ENCODE measurements at regions not wholly inside any gene's neighbourhood (a gene's known extent, or its start where the extent isn't known, plus 50 kb on each side); places are given as distances from the start of the nearest gene placed in this dataset.
"Not testable (repeated sequence)": the region's sequence is repeated elsewhere in the genome, so short reads cannot be mapped to it uniquely, and the experiment has no call there.

DNA sequence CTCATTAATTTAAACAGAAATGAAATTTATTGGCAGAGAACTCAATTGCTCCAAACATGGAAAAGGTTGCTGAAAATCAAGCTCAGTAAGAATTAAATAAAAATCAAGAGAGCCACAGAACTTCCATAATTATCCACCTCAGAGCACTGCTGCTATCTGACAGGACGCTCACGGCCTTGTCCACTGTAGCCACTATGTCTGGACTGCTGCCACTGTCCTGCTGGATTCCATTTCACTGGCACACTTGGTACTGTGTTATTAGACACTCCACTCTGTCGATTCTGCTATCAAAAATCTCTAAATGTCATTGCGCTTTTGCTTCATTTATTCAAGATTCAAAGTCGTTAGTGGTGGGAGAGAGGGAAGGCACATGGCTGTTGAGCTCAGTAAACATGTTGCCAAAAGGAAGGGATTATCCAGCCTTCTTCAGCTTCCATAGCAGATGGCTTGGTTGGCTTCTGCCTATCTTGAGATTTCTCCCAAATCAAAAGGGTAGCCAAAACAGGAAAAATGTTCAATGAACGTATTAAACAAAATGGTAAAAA is 815.0 kb downstream of the CDH18 start:
- DNase-seq: no peak

DNA sequence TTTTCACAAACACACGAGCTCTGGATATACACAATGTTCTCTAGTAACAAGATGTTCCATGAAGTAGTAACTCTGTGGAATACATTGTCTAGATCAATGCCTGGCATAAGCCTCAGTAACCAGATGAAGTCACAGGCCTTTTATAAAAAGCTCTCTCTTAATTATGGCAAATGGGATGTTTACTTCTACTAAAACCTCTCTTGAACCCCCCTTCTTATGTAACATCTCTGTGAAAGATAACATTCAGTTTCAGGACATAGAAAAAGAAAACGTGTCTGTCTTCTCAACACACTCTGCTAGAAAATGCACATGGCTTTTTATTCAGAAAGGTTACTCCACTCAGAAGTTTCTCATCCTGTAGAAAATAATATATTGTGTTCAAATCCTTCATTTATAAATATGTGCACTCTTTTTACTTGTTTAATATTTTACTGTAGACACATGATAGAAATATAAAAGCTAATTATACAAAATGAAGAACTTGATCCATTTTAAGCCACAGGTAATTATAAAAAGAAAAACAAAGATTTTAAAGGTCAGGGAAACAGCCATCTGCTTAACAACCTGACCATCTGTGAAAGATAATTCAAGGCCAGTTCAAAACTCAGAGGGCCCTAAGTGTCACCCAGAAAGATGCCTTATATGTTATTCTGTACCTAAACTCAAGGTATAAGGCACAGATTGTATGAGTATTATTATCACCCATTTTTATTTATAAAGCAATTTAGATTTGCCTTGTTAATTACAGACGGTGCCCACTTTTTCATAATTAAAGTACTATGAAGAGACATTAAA is 812.0 kb downstream of the CDH18 start:
- no peak for DNase-seq

DNA sequence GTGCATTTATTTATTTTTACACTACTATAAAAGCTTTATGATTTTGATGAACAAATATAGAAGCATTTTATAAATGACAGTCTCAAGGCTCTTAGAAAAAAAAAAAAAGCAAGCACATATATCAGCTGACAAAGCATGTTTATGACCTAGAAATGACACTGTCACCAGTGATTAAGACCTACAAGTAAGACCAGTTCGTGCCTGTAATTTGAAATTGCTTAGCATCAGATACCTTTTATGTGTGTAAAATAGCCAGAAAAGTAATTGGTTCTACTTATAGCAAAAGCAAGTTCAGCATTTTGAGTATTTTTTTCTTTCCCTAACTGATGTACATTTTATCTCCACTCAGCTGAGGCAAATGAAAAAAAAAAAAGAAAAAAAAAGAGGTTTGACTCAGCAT is 808.4 kb downstream of the CDH18 start:
- no peak for DNase-seq

DNA sequence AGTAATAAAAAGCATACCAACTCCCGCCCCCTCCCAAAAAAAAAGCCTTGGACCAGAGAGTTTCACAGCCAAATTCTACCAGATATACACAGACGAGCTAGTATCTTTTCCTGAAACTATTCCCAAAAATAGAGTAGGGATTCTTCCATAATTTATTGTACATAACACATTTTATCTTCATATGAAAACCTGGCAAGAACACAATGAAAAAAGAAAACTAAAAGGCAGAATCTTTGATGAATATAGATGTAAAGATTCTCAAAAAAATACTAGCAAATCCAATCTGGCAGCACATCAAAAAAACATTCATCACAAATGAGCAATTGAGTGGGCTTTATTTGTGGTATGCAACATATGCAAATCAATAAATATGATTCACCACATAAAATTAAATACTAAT is 798.8 kb downstream of the CDH18 start:
- DNase-seq: no peak

DNA sequence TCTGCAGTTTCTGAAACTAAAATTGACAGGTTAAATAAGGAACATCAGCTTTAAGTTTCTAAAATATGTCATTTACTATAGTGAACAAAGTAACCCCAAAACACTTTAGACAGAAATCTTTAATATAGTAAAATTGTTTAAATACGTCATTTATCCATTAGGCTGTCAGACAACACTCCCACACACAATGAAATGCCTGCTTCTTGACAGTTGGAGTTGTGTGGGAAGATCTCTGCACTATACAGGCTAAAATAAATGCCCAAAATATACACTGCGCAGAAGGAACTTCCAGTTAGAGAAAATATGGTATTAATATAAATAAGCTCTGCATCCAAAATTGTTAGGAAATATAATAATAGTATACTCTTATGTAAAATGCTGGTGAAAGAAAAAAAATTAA is 794.4 kb downstream of the CDH18 start:
- DNase-seq: no peak

DNA sequence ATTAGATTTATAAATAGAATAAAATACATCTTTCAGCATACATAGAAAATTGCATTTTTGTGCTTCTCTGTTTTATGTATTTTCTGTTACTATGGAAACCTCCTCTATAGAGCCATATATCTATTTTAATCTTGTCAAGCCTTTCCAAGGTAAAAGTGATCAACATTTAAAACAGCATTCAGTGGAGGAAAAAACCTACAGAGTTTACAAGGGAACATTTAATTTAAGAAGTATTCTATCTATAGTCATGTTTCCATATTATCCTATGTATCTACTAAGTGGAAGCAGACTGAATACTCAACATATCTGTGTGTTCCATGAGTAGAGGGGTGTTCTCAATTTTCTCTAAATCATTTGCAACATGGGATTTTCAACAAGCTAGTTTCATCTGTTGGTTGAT is 791.4 kb downstream of the CDH18 start:
- DNase-seq: no peak

DNA sequence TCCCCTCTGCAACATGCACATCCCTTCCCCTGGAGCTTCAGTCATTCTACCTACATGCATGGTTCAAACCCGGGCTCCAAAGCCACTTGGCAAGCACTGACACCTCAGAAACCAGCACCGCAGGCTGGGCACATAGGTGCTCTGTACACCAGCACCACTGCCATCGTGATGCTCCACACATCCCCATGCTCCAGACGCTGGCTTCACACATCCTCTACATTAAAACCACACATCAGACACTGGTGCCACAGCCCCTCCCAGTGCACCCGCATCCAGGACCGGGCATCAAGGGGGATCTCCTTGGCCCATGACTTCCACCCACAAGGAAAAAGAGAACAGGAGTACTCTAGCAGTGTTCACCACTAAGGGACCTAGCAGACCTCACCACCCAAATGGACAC is 787.7 kb downstream of the CDH18 start:
- DNase-seq: no peak

DNA sequence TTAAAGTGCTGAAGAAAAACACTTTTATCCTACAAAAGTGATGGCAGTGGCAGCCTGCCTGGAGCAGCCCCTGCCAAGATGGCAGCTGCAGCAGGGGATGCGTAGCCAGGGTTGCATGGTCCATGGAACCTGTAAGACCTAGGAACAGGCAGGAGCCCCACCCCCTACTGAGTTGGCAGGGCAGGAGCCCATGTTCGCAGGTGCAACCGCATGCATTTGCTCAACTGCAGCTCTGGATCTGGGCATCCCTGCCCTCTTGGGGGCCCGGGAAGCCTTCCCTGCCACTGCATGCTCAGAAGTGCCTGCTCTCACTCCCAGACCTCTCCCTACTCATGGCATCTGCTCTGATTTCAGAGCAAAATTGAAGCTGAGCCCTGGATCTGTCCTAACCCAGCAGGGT is 779.6 kb downstream of the CDH18 start:
- DNase-seq: no peak

DNA sequence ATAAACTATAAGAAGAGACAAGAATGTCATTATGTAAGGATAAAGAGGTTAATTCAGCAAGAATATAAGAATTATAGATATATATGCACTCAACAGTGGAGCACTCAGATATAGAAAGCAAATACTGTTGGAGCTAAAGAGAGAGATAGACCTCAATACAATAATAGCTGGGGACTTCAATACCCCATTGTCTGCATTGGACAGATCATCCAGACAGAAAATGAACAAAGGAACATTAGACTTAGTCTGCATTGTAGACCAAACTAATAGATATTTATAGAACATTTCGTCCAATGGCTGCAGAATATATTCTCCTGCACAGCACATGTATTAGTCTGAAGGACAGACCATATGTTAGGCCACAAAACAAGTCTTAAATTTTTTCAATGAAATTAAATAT is 777.1 kb downstream of the CDH18 start:
- DNase-seq: no peak

DNA sequence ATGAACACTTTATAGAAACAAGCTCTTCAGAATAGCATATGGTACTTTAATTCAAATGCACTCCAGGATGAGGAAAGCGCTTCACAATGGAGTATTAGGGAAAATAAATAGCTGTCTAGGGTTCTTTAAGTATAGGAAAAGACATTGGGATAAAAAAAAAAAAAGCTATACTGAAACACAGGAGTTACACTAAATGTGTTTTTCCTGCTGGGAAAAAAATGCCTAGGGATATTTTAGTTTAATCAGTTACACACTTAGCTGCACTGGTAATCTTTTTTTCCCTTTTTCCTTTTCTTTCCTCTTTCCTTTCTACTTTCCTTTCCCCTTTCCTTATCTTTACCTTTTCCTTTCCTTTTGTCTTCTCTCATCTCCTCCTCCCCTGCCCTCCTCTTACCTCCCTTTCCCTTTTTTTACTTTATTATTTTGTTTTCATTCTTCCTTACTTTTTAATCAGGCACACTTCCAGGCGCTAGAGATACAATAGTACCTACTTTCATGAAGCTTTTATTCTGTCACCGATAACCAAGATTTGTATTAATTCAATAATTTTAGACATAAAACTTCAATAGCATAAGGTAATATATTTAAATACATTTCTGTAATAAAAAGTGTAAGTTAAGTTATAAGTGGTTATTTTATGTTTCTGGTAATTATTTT is 758.7 kb downstream of the CDH18 start:
- no peak for DNase-seq

DNA sequence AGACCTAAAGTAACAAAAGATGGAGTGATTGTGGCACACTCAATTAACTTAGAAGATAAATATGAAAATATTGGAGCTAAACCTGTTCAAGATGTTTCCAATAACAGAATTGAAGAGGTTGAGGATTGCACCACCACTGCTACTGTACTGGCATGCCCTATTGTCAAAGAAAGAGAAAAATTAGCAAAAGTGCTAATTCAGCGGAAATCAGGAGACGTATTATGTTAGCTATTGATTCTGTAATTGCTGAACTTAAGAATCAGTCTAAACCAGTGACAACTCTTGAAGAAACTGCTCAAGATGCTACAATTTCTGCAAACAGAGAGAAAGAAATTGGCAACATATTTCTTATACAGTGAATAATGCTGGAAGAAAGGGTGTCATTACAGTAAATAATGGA is 754.4 kb downstream of the CDH18 start:
- no peak for DNase-seq

DNA sequence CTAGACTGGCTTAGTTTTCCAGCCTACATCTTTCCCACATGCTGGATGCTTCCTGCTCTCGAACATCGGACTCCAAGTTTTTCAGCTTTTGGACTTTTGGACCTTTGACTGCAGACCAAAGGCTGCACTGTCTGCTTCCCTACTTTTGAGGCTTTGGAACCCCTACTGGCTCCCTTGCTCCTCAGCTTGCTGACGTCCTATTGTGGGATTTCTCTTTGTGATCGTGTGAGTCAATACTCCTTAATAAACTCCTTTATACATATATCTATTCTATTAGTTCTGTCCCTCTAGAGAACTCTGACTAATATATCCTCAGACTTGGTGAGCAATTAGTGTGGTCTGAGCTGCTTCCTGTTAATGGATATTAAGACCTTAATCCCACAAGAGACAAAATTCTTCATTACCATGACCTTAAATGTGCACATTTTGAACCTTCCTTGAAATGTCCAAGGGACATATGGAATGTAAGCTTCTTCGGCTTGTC is 752.9 kb downstream of the CDH18 start:
- no peak for DNase-seq

DNA sequence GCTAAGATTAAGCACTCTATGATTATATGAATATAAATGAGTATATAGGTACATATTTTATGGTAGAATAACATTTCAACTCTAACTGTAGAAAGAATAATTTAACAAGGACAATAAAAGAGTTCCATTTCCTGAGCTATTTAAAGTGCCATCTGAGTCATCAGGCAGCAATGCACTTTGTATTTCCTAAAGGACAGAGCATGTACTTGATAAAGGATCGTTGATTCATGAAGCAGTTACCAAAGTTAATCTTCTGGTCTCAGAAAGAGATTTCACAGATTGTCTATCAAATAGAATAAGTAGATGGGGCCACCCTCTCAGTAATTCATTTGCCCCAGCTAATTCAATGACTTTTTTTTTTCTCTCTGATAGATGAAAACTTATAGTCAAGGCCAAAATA is 747.8 kb downstream of the CDH18 start:
- no peak for DNase-seq

DNA sequence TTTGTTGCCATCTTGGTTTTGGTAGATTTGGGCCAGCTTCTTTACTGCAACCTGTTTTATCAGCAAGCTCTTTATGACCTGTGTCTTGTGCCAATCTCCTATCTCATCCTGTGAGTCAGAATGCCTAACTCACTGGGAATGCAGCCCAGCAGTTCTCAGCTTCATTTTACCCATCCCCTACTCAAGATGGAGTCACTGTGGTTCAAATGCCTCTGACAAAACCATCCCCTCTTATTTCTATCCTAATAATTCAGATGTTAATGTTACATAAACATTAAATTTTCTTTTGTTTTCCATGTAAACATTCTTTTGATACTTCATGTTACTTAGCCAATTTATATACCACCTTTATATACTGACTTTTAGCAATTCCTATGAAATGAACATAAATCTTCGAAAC is 746.3 kb downstream of the CDH18 start:
- no peak for DNase-seq

DNA sequence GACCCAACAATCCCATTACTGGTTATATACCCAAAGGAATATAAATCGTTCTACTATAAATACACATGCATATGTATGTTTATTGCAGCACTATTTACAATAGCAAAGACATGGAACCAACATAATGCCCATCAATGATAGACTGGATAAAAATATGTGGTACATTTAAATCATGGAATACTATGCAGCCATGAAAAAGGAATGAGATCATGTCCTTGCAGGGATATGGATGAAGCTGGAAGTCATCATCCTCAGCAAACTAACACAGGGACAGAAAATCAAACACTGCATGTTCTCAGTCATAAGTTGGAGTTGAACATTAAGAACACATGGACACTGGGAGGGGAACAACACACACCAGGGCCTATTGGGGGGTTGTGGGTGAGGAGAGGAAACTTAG is 741.8 kb downstream of the CDH18 start:
- DNase-seq: not testable (repeated sequence)

DNA sequence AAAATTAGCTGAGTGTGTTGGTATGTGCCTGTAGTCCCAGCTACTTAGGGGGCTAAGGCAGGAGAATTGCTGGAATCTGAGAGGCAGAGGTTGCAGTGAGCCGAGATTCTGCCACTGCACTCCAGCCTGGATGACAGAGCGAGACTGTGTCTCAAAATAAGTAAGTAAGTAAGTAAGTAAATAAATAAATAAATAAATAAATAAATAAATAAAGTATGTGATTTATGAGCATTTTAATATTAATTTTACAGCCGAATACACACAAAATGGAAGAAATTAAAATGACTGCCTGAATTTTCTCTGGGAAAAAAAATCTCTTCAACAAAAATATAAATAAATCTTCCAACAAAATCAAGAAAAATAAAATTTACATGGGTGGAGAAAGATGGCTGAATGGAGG is 740.7 kb downstream of the CDH18 start:
- no peak for DNase-seq

DNA sequence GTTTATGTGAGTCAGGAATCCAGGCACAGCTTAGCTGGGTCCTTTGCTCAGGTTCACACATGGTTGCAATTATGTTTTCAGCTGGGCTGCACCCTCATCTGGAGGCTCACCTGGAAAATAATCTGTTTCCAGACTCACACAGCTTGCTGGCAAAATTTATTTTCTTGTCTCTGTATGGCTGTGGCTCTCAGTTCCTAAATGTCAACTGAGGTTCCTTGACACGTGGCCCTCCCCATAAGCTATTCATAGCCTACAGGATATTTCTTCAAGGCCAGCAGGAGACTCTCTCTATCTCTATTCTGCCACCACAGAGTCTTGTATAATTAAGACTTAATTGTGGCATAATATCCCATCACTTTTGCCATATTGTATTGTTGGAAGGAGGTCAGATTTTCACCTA is 732.0 kb downstream of the CDH18 start:
- no peak for DNase-seq

DNA sequence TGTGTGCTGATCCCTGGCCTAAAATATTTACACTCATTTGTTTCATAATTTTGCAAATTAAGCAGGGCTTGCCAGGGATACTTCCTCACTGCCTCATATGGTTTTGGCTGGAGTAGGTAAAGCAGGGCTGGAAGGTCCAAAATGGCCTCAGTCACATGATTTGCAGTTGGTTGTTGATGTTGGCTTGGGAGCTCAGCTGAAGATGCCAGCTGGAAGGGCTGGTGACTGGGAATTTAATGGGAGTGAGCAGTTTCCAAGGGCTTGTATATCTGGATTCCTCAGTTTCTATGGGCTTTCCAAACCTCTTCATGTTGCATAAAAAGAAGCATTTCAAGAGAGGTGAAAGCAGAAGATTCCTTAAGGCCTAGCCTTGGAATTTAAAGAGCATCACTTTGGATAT is 729.3 kb downstream of the CDH18 start:
- DNase-seq: no peak

DNA sequence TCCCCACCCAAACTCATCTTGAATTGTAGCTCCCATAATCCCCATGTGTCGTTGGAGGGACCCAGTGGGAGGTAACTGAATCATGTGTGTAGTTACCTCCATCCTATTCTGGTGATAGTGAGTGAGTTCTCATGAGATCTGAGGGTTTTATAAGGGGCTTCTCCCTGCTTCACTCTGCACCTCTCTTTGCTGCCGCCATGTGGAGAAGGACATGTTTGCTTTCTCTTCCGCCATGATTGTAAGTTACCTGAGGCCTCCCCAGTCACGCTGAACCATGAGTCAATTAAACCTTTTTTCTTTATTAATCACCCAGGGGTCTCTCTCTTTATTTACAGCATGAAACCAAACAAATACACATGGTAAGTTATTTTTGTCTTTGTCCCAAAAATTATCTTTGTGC is 726.1 kb downstream of the CDH18 start:
- no peak for DNase-seq

DNA sequence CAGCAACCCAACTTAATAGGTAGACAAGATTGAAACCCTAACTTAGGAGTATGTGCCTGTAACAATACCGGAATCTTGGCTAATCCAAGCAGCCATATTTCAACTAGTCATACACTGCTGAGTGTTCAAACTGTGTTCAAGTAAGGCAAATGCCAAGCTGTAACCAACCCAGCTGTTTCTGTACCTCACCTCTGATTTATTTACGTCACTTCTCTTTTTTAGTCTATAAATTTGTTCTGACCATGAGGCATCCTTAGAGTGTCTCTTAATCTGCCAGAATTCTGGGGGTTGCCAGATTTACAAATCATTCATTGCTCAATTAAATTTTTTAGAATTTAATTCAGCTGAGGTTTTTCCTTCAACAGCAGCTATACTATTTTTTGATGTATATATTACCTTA is 723.2 kb downstream of the CDH18 start:
- DNase-seq: no peak

DNA sequence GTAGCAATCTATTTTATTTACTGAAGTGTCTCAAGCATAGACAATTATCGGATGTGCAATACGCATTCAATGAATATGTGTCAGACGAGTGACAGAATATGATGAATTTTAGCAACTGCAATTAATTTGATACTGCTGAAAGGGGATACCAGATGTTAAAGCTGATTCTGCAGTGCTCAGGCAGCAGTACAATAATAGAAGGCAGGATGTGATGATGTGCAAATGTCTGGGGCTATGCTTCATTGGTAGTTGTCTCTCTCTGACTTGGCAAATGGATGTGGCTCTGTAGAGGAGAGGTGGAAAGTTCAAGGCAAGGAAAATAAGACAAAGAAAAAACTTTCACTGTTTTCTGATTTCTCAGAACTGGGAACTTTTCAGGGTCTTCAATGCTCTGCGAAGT is 721.2 kb downstream of the CDH18 start:
- DNase-seq: no peak

DNA sequence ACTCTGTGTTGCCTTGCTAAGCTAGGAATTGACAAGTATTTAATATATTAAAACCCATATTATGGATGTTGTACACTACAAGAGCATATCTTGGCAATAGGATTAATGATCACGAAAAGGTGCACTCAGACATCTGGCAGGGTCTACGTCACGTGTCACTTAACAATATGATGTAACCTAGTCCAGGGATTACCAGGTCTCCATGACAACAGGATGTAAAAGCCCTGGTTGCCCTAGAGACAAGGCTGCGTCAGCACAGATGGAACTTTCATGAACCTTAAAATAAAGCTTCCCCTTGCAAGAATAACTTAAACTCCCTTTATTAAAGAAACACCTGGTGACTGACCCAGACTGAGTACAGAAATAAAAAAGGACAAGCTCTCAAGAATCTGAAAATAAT is 717.8 kb downstream of the CDH18 start:
- DNase-seq: no peak

DNA sequence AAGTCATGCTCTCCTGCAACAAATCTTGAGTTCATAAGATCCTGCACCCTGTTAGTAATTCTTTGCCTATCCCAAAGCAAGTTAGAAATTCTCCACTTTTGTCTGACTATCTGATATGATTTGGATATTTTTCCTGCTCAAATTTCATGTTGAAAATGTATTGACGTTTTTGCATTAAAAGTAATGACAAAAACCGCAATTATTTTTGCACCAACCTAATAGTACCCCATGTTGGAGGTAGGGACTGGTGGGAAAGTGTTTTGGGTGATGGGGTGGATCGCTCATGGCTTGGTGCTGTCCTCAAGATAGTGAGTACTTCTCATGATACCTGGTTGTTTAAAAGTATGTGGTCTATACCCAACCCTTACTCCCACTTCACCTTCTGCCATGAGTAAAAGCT is 713.4 kb downstream of the CDH18 start:
- no peak for DNase-seq

DNA sequence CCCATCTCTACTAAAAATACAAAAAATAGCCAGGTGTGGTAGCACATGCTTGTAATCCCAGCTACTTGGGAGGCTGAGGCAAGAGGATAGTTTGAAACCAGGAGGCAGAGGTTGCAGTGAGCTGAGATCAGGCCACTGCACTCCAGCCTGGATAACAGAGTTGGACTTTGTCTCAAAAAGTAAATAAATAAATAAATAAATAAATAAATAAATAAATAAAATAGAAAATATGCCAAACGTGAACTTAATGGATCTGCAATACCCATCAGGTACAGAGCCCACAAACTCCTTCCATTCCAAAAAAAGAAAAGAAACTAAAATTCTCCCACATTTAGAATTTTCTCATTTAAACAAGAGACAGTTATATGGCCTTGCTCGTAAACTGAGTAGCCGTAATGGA is 702.7 kb downstream of the CDH18 start:
- DNase-seq: no peak
